MM.1S (cell line): ENCODE measurements at regions not wholly inside any gene's neighbourhood (a gene's known extent, or its start where the extent isn't known, plus 50 kb on each side); places are given as distances from the start of the nearest gene placed in this dataset.

Experiments
- DNase-seq: peaks from one replicate; pipeline ENCODE4 v3.0.0-alpha.2; 2015
- H2AFZ ChIP-seq: fragments of 300-600 bp; sonication (generic); 2 replicates; pipeline ENCODE4 v1.6.0; 2016; ENCODE audit warnings: antibody characterized with exemption, low read length
- H3F3A ChIP-seq: fragments of 300-600 bp; sonication (generic); 2 replicates; pipeline ENCODE4 v1.6.1; 2016; ENCODE audit warnings: mild to moderate bottlenecking, antibody characterized with exemption, low read length, moderate library complexity, mixed read lengths; ENCODE audit not compliant: insufficient read depth
- H3K27ac ChIP-seq: fragments of 300-600 bp; sonication (generic); 2 replicates; pipeline ENCODE4 v1.5.1; 2016; ENCODE audit warnings: mild to moderate bottlenecking, low read length
- H3K27me3 ChIP-seq: fragments of 300-600 bp; sonication (generic); replicated peaks from 2 replicates; pipeline ENCODE4 v1.6.0; 2016; ENCODE audit warnings: low read length; ENCODE audit not compliant: insufficient read depth
- H3K36me3 ChIP-seq: fragments of 300-600 bp; sonication (generic); replicated peaks from 2 replicates; pipeline ENCODE4 v1.6.1; 2016; ENCODE audit warnings: mild to moderate bottlenecking, low read length, mixed read lengths; ENCODE audit not compliant: insufficient read depth
- H3K4me1 ChIP-seq: fragments of 300-600 bp; sonication (generic); 2 replicates; pipeline ENCODE4 v1.6.1; 2016; ENCODE audit warnings: low read length, mixed read lengths
- H3K4me2 ChIP-seq: fragments of 300-600 bp; sonication (generic); 2 replicates; pipeline ENCODE4 v1.6.0; 2016; ENCODE audit warnings: low read depth, low read length
- H3K4me3 ChIP-seq: fragments of 300-600 bp; sonication (generic); 2 replicates; pipeline ENCODE4 v1.5.1; 2016; ENCODE audit warnings: low read length, mixed read lengths
- H3K79me2 ChIP-seq: fragments of 300-600 bp; sonication (generic); 2 replicates; pipeline ENCODE4 v1.6.1; 2016; ENCODE audit warnings: mixed run types, low read length, mixed read lengths
- H3K9ac ChIP-seq: fragments of 300-600 bp; sonication (generic); 2 replicates; pipeline ENCODE4 v1.6.1; 2016; ENCODE audit warnings: low read length, mixed read lengths
- H3K9me2 ChIP-seq: fragments of 300-600 bp; sonication (generic); replicated peaks from 2 replicates; pipeline ENCODE4 v1.6.1; 2016; ENCODE audit warnings: mild to moderate bottlenecking, low read length, mixed read lengths; ENCODE audit not compliant: insufficient read depth
- H3K9me3 ChIP-seq: fragments of 300-600 bp; sonication (generic); replicated peaks from 2 replicates; pipeline ENCODE4 v1.6.1; 2016; ENCODE audit warnings: mild to moderate bottlenecking, low read length, mixed read lengths; ENCODE audit not compliant: insufficient read depth
- H4K20me1 ChIP-seq: fragments of 300-600 bp; sonication (generic); 2 replicates; pipeline ENCODE4 v1.6.1; 2016; ENCODE audit warnings: mild to moderate bottlenecking, low read length, moderate library complexity, mixed read lengths; ENCODE audit not compliant: insufficient read depth
- EZH2 ChIP-seq: fragments of 300-600 bp; sonication (generic); optimal IDR thresholded peaks from 2 replicates; pipeline ENCODE3; 2017; ENCODE audit warnings: low read depth, mild to moderate bottlenecking, antibody characterized with exemption, low read length, mixed read lengths
- EZH2phosphoT487 ChIP-seq: fragments of 300-600 bp; sonication (generic); IDR thresholded peaks from 2 replicates; pipeline ENCODE4 v1.6.1; 2018; ENCODE audit warnings: antibody characterized with exemption, low read length
- TF ChIP-seq, protein P1 (sequence below): fragments of 300-600 bp; sonication (generic); IDR thresholded peaks from 2 replicates; pipeline ENCODE4 v1.5.1; 2016; ENCODE audit warnings: antibody characterized with exemption, low read length, mixed read lengths

DNA sequence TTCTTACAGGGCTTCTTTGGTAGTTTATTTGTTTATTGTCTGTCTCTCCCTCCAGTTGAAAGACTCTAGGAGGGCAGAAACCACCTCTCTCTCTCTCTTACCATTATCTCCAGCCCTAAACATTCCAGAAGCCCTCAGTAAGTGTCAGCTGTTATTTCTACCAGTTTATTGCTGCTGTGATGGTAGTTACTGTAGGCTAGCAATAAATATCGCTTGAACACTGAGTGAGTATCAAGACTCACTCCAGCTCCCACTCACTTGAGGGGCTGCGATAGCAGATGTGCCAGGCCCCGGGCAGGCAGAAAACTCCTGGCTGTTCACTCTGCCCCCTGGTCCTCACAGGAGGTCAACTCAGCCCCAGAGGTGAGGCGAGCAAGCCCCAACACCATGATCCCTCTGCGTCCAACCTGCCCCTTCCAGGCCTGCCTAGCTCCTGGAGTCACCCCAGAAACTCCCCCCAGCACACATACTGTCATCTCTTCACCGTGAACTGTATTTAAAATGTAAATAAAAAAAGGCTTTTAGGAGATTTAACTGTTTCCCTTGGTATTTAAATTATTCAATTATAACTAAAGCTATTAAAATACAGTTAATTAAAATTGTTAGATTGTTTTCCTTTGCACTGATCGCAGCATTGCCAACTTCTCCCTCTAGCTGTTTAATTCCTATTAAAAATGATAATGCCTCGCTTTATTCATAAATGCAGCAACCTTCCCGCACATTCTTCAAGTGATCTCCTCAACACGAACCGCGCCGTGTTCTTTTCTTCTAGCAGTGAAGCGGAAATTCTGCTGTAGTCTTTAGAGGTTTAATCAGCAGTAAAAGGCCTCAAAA, 321.1 kb upstream of the ZMIZ1 start:
- Histone ChIP-seq H3K27ac (no peak overlapping the region), H3K9me2 (no peaks in the 10 kb centered on the region), H3K36me3 (no peaks in the 10 kb centered on the region), H3K27me3 (no peaks in the 10 kb centered on the region), H3K4me3 (no peak overlapping the region), H3K4me1 (no peaks in the 10 kb centered on the region), H2AFZ (no peak overlapping the region), H3K9ac (no peak overlapping the region), H3K79me2 (no peaks in the 10 kb centered on the region), H3K4me2 (no peak overlapping the region), H4K20me1 (no peaks in the 10 kb centered on the region), H3F3A (no peaks in the 10 kb centered on the region), H3K9me3 (no peaks in the 10 kb centered on the region)
- TF ChIP-seq, protein P1, sequence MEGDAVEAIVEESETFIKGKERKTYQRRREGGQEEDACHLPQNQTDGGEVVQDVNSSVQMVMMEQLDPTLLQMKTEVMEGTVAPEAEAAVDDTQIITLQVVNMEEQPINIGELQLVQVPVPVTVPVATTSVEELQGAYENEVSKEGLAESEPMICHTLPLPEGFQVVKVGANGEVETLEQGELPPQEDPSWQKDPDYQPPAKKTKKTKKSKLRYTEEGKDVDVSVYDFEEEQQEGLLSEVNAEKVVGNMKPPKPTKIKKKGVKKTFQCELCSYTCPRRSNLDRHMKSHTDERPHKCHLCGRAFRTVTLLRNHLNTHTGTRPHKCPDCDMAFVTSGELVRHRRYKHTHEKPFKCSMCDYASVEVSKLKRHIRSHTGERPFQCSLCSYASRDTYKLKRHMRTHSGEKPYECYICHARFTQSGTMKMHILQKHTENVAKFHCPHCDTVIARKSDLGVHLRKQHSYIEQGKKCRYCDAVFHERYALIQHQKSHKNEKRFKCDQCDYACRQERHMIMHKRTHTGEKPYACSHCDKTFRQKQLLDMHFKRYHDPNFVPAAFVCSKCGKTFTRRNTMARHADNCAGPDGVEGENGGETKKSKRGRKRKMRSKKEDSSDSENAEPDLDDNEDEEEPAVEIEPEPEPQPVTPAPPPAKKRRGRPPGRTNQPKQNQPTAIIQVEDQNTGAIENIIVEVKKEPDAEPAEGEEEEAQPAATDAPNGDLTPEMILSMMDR = no peak
- DNase-seq = no peak

DNA sequence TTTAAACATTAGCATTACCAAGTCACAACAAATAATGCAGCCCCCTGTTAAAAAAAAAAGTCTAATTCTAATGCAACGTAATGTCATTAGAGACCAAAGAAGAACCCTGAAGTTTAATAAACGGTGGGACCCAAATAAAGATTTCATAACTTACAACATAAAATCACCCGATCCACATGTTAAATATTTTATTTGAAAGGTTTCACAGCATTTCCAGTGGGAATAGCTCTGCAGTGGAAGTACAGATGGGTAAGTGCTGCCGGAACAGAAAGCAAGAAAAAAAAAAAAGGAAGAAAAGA, 320.6 kb upstream of the ZMIZ1 start:
- H3K4me3 ChIP-seq = no peak overlapping the region
- no peak overlapping the region for H3K27ac ChIP-seq
- H3K4me1 ChIP-seq = no peaks in the 10 kb centered on the region
- H3K9me2 ChIP-seq = no peaks in the 10 kb centered on the region
- H3K36me3 ChIP-seq = no peaks in the 10 kb centered on the region
- no peaks in the 10 kb centered on the region for H3K9me3 ChIP-seq
- no peaks in the 10 kb centered on the region for H3K27me3 ChIP-seq
- H3K9ac ChIP-seq = no peak overlapping the region
- H2AFZ ChIP-seq = no peak overlapping the region
- TF ChIP-seq EZH2 = no peak
- no peak for TF ChIP-seq EZH2phosphoT487
- TF ChIP-seq, protein P1 = no peak
- no peaks in the 10 kb centered on the region for H3K79me2 ChIP-seq
- no peaks in the 10 kb centered on the region for H4K20me1 ChIP-seq
- no peak for DNase-seq
- H3F3A ChIP-seq = no peaks in the 10 kb centered on the region
- no peak overlapping the region for H3K4me2 ChIP-seq

DNA sequence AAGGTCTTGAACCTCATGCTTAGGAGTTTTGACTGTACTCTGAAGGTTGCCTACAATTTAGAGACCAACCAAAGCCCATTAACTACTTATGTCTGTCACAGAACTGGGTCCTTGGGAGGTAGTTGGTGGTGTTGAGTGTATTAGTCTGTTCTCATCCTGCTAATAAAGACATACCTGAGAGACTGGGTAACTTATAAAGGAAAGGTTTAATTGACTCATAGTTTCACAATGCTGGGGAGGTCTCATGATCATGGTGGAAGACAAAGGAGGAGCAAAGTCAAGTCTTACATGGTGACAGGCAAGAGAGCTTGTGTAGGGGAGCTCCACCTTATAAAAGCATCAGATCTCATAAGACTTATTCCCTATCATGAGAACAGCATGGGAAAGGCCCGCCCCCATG, 319.6 kb upstream of the ZMIZ1 start:
- no peaks in the 10 kb centered on the region for H3K4me1 ChIP-seq
- no peaks in the 10 kb centered on the region for H4K20me1 ChIP-seq
- no peak overlapping the region for H2AFZ ChIP-seq
- H3K9ac ChIP-seq = no peak overlapping the region
- no peaks in the 10 kb centered on the region for H3K9me3 ChIP-seq
- TF ChIP-seq, protein P1 = no peak
- TF ChIP-seq EZH2phosphoT487 (no peak), EZH2 (no peak)
- no peak for DNase-seq
- no peaks in the 10 kb centered on the region for H3K9me2 ChIP-seq
- no peaks in the 10 kb centered on the region for H3K36me3 ChIP-seq
- no peak overlapping the region for H3K27ac ChIP-seq
- no peak overlapping the region for H3K4me2 ChIP-seq
- H3K4me3 ChIP-seq = no peak overlapping the region
- no peaks in the 10 kb centered on the region for H3K79me2 ChIP-seq
- H3F3A ChIP-seq = no peaks in the 10 kb centered on the region
- no peaks in the 10 kb centered on the region for H3K27me3 ChIP-seq
